SU-DHL-6 (cell line): ENCODE measurements at regions not wholly inside any gene's neighbourhood (a gene's known extent, or its start where the extent isn't known, plus 50 kb on each side); places are given as distances from the start of the nearest gene placed in this dataset.

Experiments used
- CTCF ChIP-seq: fragments of 200-600 bp; sonication (generic); IDR thresholded peaks from one replicate; pipeline ENCODE4 v1.5.1; 2017; ENCODE audit warnings: antibody characterized with exemption, mild to moderate bottlenecking, low read length, moderate library complexity; ENCODE audit not compliant: insufficient read depth, poor library complexity, severe bottlenecking
- EZH2phosphoT487 ChIP-seq: fragments of 200-600 bp; sonication (generic), shearing (Covaris generic); conservative IDR thresholded peaks from 2 replicates; pipeline ENCODE4 v1.6.1; 2018; ENCODE audit warnings: mild to moderate bottlenecking, antibody characterized with exemption, low read length, moderate library complexity, mixed read lengths

- TF ChIP-seq CTCF, result no peak
- TF ChIP-seq EZH2phosphoT487, result no peak
Measured at GRCh38 chr3:102980355-102980696, 545.5 kb downstream of the ZPLD1 start.
